PC-9 (cell line): ENCODE measurements at regions not wholly inside any gene's neighbourhood (a gene's known extent, or its start where the extent isn't known, plus 50 kb on each side); places are given as distances from the start of the nearest gene placed in this dataset.

ENCODE experiments used
- BruUV-seq: library from RNA; stranded (reverse); fragments of 400-500 nt; replicated peaks from 2 replicates; lab custom pipeline; 2021; lab: Mats Ljungman, UMichigan
- CTCF ChIA-PET: fragments of 300-600 bp; sonication (Branson Sonifier 250); formaldehyde crosslinking; loops from one replicate; lab custom pipeline; 2022; ENCODE audit warnings: antibody characterized with exemption; lab: Charles Lee
- POLR2A ChIA-PET: fragments of 300-600 bp; sonication (Branson Sonifier 250); formaldehyde crosslinking; loops from one replicate; lab custom pipeline; 2022; ENCODE audit warnings: antibody characterized with exemption; ENCODE audit not compliant: unreplicated experiment; lab: Charles Lee
- DNase-seq, 2 experiments: peaks; one replicate each; pipeline versions ENCODE4 v3.0.0 to v3.0.0-alpha.2; 2015 to 2022; ENCODE audit warnings: mixed read lengths in 1 of 2
- H2AFZ ChIP-seq: fragments of 200-600 bp; sonication (generic); 2 replicates; pipeline ENCODE4 v1.8.1; 2017; ENCODE audit warnings: antibody characterized with exemption
- H3F3A ChIP-seq: fragments of 200-600 bp; sonication (generic); 2 replicates; pipeline ENCODE4 v1.8.1; 2017; ENCODE audit warnings: antibody characterized with exemption, mild to moderate bottlenecking, low read depth; ENCODE audit not compliant: insufficient read depth
- H3K27ac ChIP-seq: fragments of 200-600 bp; sonication (generic); 2 replicates; pipeline ENCODE4 v1.6.1; 2016; ENCODE audit warnings: mixed run types
- H3K27me3 ChIP-seq: fragments of 200-600 bp; sonication (generic); 2 replicates; pipeline ENCODE4 v1.6.1; 2016; ENCODE audit warnings: low read depth, mixed run types; ENCODE audit not compliant: insufficient read depth
- H3K36me3 ChIP-seq: fragments of 200-600 bp; sonication (generic); 2 replicates; pipeline ENCODE4 v1.6.1; 2016; ENCODE audit warnings: low read depth, mixed run types
- H3K4me1 ChIP-seq: fragments of 200-600 bp; sonication (generic); replicated peaks from 2 replicates; pipeline ENCODE4 v1.6.1; 2016; ENCODE audit warnings: mixed run types; ENCODE audit not compliant: insufficient read depth
- H3K4me2 ChIP-seq: fragments of 200-600 bp; sonication (generic); 2 replicates; pipeline ENCODE4 v1.6.1; 2017; ENCODE audit warnings: mixed run types
- H3K4me3 ChIP-seq: fragments of 200-600 bp; sonication (generic); 2 replicates; pipeline ENCODE4 v1.6.1; 2016; ENCODE audit warnings: mixed run types
- H3K79me2 ChIP-seq: fragments of 200-600 bp; sonication (generic); 2 replicates; pipeline ENCODE4 v1.6.1; 2017; ENCODE audit warnings: low read depth, mixed run types
- H3K9me2 ChIP-seq: fragments of 200-600 bp; sonication (generic); 2 replicates; pipeline ENCODE4 v1.8.1; 2017; ENCODE audit warnings: mild to moderate bottlenecking; ENCODE audit not compliant: insufficient read depth
- H3K9me3 ChIP-seq: fragments of 200-600 bp; sonication (generic); 2 replicates; pipeline ENCODE4 v1.8.1; 2016; ENCODE audit warnings: low read depth; ENCODE audit not compliant: insufficient read depth
- H4K20me1 ChIP-seq: fragments of 200-600 bp; sonication (generic); 2 replicates; pipeline ENCODE4 v1.8.1; 2017; ENCODE audit not compliant: insufficient read depth
- EZH2 ChIP-seq: fragments of 200-600 bp; sonication (generic); IDR thresholded peaks from 2 replicates; pipeline ENCODE4 v1.8.0; 2017; ENCODE audit warnings: antibody characterized with exemption, low read depth
- intact Hi-C: fragments of 100-400 bp; cut with micrococcal nuclease; formaldehyde crosslinking; loops from one replicate; pipeline ENCODE4 v1.10.0; 2022; ENCODE audit not compliant: unreplicated experiment
- TF ChIP-seq, protein P1 (sequence below): fragments of 200-600 bp; sonication (generic); conservative IDR thresholded peaks from 2 replicates; pipeline ENCODE4 v1.6.1; 2017; ENCODE audit warnings: mixed run types, antibody characterized with exemption, mild to moderate bottlenecking, moderate library complexity

GRCh38 chr20:23270382-23270911, 80.1 kb upstream of the NXT1 start:
- BruUV-seq = no TSS peak
- H3F3A ChIP-seq = no peaks in the 10 kb centered on the region
- no peaks in the 10 kb centered on the region for H3K9me2 ChIP-seq
- DNase-seq = no peak
- no peaks in the 10 kb centered on the region for H3K36me3 ChIP-seq
- no peak overlapping the region for H2AFZ ChIP-seq
- H3K79me2 ChIP-seq = no peaks in the 10 kb centered on the region
- no peaks in the 10 kb centered on the region for H3K4me1 ChIP-seq
- no peak overlapping the region for H3K4me3 ChIP-seq
- no peak overlapping the region for H3K27ac ChIP-seq
- no peak overlapping the region for H3K4me2 ChIP-seq
- CTCF ChIA-PET = interaction anchor here (0.6 kb wide), 1 partner anchor 522 kb away, joined by 3 read pairs; no protein-coding TSS in a partner anchor
- intact Hi-C loops = no loop called here
- H3K27me3 ChIP-seq = no peaks in the 10 kb centered on the region; the same call in 1 of the 2 replicates
- POLR2A ChIA-PET = no interaction called here
- H4K20me1 ChIP-seq = no peaks in the 10 kb centered on the region
- peaks cover 5% of the 10 kb centered on the region; the same call in 1 of the 2 replicates for H3K9me3 ChIP-seq
- TF ChIP-seq, protein P1, sequence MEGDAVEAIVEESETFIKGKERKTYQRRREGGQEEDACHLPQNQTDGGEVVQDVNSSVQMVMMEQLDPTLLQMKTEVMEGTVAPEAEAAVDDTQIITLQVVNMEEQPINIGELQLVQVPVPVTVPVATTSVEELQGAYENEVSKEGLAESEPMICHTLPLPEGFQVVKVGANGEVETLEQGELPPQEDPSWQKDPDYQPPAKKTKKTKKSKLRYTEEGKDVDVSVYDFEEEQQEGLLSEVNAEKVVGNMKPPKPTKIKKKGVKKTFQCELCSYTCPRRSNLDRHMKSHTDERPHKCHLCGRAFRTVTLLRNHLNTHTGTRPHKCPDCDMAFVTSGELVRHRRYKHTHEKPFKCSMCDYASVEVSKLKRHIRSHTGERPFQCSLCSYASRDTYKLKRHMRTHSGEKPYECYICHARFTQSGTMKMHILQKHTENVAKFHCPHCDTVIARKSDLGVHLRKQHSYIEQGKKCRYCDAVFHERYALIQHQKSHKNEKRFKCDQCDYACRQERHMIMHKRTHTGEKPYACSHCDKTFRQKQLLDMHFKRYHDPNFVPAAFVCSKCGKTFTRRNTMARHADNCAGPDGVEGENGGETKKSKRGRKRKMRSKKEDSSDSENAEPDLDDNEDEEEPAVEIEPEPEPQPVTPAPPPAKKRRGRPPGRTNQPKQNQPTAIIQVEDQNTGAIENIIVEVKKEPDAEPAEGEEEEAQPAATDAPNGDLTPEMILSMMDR = no peak
- TF ChIP-seq EZH2 = no peak

GRCh38 chr20:23269954-23270353, 80.6 kb upstream of the NXT1 start:
- no peaks in the 10 kb centered on the region for H3K79me2 ChIP-seq
- no peak for DNase-seq
- H3K4me2 ChIP-seq = no peak overlapping the region
- no peaks in the 10 kb centered on the region for H4K20me1 ChIP-seq
- H3K36me3 ChIP-seq = no peaks in the 10 kb centered on the region
- no peak overlapping the region for H3K27ac ChIP-seq
- H3K9me3 ChIP-seq = peaks cover 5% of the 10 kb centered on the region; the same call in 1 of the 2 replicates
- H3K9me2 ChIP-seq = no peaks in the 10 kb centered on the region
- no peaks in the 10 kb centered on the region for H3K27me3 ChIP-seq
- intact Hi-C loops = no loop called here
- no TSS peak for BruUV-seq
- no peak overlapping the region for H3K4me3 ChIP-seq
- TF ChIP-seq, protein P1 = no peak
- TF ChIP-seq EZH2 = no peak
- CTCF ChIA-PET = interaction anchor here (0.6 kb wide), 1 partner anchor 522 kb away, joined by 3 read pairs; no protein-coding TSS in a partner anchor
- POLR2A ChIA-PET = no interaction called here
- no peaks in the 10 kb centered on the region for H3F3A ChIP-seq
- no peaks in the 10 kb centered on the region for H3K4me1 ChIP-seq
- no peak overlapping the region for H2AFZ ChIP-seq

DNA sequence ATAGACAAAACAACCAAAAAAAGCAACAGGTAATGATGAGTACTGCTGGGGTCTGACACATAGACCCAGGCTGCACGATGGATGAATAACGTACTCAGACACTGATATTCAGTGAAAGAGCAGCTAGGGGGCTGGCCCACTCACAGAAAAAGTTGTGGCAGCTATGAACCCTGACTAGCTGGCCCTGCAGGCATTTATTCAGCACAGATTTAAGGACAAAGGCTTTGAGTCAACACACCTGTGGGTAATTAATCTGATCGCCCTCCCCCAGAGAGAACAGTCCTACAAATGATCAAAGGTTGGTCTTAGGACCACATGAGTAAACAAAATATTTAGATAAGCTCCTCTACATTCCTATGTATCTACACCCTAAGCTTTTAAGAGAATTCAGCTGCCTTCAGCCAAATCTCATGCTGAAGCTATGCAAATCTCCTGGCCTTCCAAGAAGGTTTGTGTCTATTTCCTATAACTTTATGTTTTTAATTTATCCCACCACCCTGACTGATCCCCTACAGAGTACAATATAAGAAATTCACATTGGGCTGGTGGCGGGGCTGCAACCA, 81.7 kb upstream of the NXT1 start:
- Histone ChIP-seq H3K27ac (no peak overlapping the region), H3F3A (no peaks in the 10 kb centered on the region), H3K9me3 (peaks cover 5% of the 10 kb centered on the region; the same call in 1 of the 2 replicates), H3K9me2 (no peaks in the 10 kb centered on the region), H4K20me1 (no peaks in the 10 kb centered on the region), H2AFZ (no peak overlapping the region), H3K36me3 (no peaks in the 10 kb centered on the region), H3K4me1 (no peaks in the 10 kb centered on the region), H3K4me2 (no peak overlapping the region), H3K27me3 (no peaks in the 10 kb centered on the region), H3K79me2 (no peaks in the 10 kb centered on the region), H3K4me3 (no peak overlapping the region)
- intact Hi-C loops = no loop called here
- BruUV-seq = no TSS peak
- DNase-seq = no peak
- CTCF ChIA-PET = no interaction called here
- POLR2A ChIA-PET = interaction anchor here (0.6 kb wide), 1 partner anchor 21 kb away, joined by 3 read pairs; no protein-coding TSS in a partner anchor
- TF ChIP-seq EZH2 = no peak
- TF ChIP-seq, protein P1 = no peak
